Motor neuron (in vitro differentiated cells): ENCODE measurements at regions not wholly inside any gene's neighbourhood (a gene's known extent, or its start where the extent isn't known, plus 50 kb on each side); places are given as distances from the start of the nearest gene placed in this dataset.

Experiments used
- ATAC-seq, 8 experiments: fragments of 200-7000 bp; cut with Tn5 transposase; replicated peaks in 6 of 8; 2 replicates each; pipeline ENCODE4 v1.8.0; 2021; ENCODE audit warnings: mild to moderate bottlenecking in 8 of 8, moderate library complexity in 8 of 8
- H3K27ac ChIP-seq, 2 donors: fragments of 250-450 bp; sonication (Bioruptor Pico); 2 replicates each; pipeline ENCODE4 v1.9.0; 2021; ENCODE audit warnings: antibody characterized with exemption in 2 of 2, mild to moderate bottlenecking in 2 of 2, moderate library complexity in 1 of 2
- H3K4me1 ChIP-seq, 2 donors: fragments of 250-450 bp; sonication (Bioruptor Pico); replicated peaks in 1 of 2; 2 replicates each; pipeline ENCODE4 v1.6.1; 2021; ENCODE audit warnings: antibody characterized with exemption in 2 of 2, mild to moderate bottlenecking in 2 of 2, moderate library complexity in 1 of 2
- H3K4me3 ChIP-seq, 5 donors: fragments of 250-450 bp; sonication (Bioruptor Pico); 2 replicates each; pipeline ENCODE4 v1.9.0; 2021; ENCODE audit warnings: antibody characterized with exemption in 5 of 5, mild to moderate bottlenecking in 5 of 5, moderate library complexity in 4 of 5
- WGBS, 10 experiments: fragments of 450-650 bp; shearing (Covaris generic); methylation state at CpG; one replicate each; pipeline ENCODE4 v1.0.0; 2022; 5-methylcytosine and 5-hydroxymethylcytosine counted together
- in situ Hi-C, 9 experiments: fragments of 400-800 bp; cut with MboI; loops; one replicate each; pipeline ENCODE4 v1.15.0; 2021; ENCODE audit warnings: low sequenced_read_pairs in 9 of 9, low pct_unique_long_range_greater_than_20kb in 2 of 9; ENCODE audit not compliant: unreplicated experiment in 9 of 9

DNA sequence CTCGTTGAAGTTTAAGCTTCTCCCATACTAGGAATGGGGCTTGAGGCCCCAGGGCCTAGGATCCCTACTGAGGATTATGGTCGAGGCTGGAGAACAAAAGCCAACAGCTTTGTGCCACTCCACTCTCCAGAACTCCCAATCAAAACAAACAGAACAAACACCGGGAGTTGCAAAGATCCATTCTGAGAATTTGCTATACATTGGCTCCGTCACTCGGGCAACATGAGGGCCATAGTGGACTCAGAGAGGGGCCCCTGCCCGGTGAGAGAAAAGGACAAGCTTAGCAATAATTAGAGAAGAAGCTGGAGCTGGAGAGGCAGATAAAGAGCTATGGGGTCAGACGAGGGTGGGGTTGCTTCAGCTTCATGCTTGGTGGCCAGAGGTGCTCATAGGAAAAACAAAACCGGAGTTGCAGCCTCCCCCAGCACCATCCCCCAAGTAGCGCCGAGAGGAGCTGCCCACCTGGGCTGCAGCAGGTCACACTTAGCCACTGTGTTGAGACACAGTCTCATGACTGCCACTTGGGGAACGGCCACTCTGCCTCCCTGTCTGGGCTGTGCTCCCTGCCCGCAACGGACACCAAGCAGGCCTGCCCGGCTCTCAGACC, 142.3 kb upstream of the HAAO start:
- 30 to 100% (median 80%) methylated on average over 1 to 7 of the region's 14 CpGs; no CpG with 5 or more reads in 2 of the 10 experiments for WGBS, 10 experiments
- peak in 3 of 8 experiments; percentile 26 to 65 (median 38) for ATAC-seq
- peaks cover 15 to 31% of the 10 kb centered on the region in 2 donors for H3K4me1 ChIP-seq
- in situ Hi-C loops = loop anchor here in 3 of 9 experiments (25.0 kb wide), 3 partner anchors 97 to 553 kb away; partner anchors contain the start of gene ZFP36L2 (in 1 of the 3)
- no peak overlapping the region for H3K4me3 ChIP-seq
- no peak overlapping the region for H3K27ac ChIP-seq

DNA sequence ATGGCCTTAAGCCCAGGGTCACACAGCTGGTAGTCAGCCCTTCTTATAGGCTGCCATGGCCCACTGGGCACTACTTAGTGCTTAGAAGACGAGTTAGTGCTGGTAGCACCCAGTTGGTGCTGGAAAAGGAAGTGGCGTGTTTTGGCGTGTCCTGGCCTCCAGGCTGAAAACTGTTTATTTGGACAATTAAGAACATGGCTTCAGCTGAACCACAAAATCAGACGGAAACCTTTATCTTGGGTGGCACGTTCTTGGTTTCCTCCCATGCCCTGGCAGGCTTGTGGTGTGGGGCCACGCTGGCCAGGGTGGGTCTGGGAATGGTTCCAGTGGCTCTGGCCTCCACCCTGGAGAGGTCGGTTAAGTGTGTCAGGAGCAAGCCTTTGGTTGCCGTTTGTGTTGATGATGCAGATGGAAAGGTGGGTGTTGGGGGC, 141.5 kb upstream of the HAAO start:
- Histone ChIP-seq H3K4me3 (no peak overlapping the region), H3K4me1 (peaks cover 20 to 40% of the 10 kb centered on the region in 2 donors), H3K27ac (no peak overlapping the region)
- 0 to 100% (median 100%) methylated on average over 1 to 4 of the region's 8 CpGs; no CpG with 5 or more reads in 4 of the 10 experiments for WGBS, 10 experiments
- in situ Hi-C loops = loop anchor here in 3 of 9 experiments (25.0 kb wide), 3 partner anchors 97 to 553 kb away; partner anchors contain the start of gene ZFP36L2 (in 1 of the 3)
- ATAC-seq = no peak

DNA sequence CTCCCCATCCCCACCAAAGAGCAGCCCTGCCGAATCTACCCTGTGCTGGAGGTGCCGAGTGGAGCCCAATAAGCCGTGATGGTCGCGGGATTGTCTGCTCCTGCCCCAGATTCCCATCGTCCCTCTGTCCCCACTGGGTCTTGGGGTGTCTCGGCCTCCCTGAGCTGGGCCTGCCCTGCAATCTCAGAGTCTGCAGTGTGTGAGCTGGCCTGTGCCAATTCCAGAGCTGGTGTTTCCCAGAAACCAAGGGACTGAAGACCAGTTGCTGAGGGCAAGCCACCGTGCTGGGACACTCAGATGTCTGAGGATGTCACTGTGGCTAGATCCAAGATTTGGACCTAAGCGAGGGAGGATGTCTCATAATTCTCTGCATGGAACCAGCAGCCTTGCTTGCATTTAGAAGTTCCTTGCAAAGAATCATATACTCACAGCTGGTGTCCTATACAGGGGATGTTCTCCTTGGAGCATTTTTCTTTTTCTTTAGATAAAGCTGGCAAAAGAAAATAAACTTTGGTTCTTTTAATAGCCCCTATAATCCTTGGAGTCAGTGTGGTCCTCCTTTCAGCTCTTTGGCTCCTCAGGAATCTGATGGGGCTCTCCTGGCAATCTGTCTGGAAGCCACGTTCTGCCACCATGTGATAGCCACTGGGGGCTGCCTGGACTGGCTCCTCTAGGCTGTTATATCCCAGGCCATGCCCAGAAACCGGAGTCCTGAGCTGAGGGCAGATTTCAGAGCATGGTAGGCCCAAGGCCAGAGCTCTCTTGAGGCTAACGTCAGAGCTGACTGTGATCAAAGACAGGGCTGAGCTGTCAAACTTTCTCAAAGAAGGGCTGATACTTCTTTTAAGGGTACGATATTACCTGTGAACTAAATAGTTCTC, 140.1 kb upstream of the HAAO start:
- 38 to 100% (median 81%) methylated on average over 1 to 6 of the region's 13 CpGs; no CpG with 5 or more reads in 1 of the 10 experiments for WGBS, 10 experiments
- H3K4me1 ChIP-seq = peaks cover 33 to 53% of the 10 kb centered on the region in 2 donors
- no peak for ATAC-seq
- H3K27ac ChIP-seq = no peak overlapping the region
- in situ Hi-C loops = loop anchor here in 3 of 9 experiments (25.0 kb wide), 3 partner anchors 95 to 555 kb away; partner anchors contain the start of gene ZFP36L2 (in 1 of the 3)
- H3K4me3 ChIP-seq = no peak overlapping the region

DNA sequence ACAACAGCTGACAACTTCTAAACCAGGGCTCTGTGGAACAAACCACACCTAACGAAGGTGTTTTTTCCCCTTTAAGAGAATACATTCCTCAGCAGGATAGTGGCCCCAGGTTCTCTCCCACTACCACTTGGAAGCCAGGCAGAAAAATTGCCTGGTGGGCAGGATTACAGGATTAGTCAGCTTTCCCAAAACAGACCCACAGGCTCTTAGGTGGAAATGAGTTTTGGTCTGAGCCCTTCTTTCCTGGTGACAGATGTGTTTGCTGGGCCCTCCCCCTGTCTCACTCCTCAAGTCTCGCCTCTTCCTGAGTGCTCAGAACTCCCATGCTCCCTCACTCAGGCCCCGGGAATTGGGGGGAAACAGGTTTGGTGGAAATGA, 139.4 kb upstream of the HAAO start:
- ATAC-seq = peak in 1 of 8 experiments; percentile 47
- Histone ChIP-seq H3K4me3 (no peak overlapping the region), H3K4me1 (peaks cover 41 to 57% of the 10 kb centered on the region in 2 donors), H3K27ac (no peak overlapping the region)
- 80 to 100% (median 100%) methylated on average over 1 to 2 of the region's 3 CpGs; no CpG with 5 or more reads in 5 of the 10 experiments for WGBS, 10 experiments
- in situ Hi-C loops = loop anchor here in 3 of 9 experiments (25.0 kb wide), 3 partner anchors 95 to 555 kb away; partner anchors contain the start of gene ZFP36L2 (in 1 of the 3)

DNA sequence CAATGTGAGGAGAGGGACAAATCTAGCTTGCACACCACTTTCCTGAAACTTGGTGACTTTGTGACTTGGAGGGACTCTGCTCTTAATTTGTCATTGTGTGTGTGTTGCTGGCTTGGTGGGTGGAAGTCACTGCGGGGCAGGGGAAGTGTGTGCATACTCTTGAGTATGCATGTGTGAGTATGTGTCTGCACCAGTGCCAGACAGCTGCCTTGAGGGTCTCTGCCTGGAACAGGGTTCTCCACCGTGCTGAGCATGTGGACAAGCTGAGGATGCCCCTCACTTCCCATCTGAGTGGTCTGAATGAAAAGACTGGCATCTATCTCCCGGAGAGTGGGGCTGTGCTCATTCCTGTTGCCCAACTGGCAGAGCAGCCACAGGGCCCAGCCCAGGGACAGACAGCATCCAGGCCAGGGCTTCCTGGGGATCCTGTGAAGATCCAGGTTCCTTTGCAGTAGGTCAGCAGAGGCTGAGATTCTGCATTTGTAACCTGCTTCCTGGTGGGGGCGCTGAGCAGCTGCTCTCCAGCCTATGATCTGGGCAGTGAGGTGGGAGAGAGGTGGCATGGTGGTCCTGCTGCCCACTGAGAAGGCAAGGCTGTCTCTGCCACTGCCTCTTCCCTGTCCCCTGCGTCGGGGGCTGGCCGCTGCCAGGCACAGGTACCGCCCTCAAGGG, 138.9 kb upstream of the HAAO start:
- 17 to 100% (median 80%) methylated on average over 1 to 7 of the region's 8 CpGs; no CpG with 5 or more reads in 4 of the 10 experiments for WGBS, 10 experiments
- Histone ChIP-seq H3K4me3 (no peak overlapping the region), H3K4me1 (peaks cover 44 to 57% of the 10 kb centered on the region in 2 donors), H3K27ac (no peak overlapping the region)
- in situ Hi-C loops = loop anchor here in 3 of 9 experiments (25.0 kb wide), 3 partner anchors 94 to 556 kb away; partner anchors contain the start of gene ZFP36L2 (in 1 of the 3)
- ATAC-seq = peak in 3 of 8 experiments; percentile 31 to 53 (median 40)

DNA sequence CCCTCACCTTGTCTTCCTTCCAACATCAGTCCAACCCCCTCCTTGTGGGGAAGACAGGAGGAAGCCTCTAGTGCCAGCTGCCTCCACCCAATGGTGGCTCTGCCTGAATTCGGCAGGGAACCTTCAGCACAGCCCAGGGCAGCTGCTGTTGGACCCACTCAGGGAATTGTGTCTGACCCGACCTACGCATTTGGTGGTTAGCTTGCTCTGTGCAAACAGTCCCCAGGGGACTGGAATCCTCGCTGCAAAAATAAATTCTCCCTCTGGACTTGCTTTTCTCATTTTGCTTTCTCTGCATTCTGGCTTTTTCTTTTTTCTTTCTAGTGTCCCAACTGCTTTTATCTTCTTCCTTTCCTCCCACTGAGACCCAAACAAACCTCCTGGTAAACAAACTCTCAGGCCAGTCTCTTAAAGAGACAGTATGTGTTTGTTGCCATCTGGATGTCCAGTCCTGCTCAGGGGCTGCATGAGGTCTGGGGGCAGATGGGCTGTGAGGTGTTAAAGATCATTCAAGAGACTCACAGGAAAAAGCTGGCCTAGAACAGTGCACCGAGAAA, 137.7 kb upstream of the HAAO start:
- 17 to 58% (median 48%) methylated on average over 1 to 4 of the region's 5 CpGs; no CpG with 5 or more reads in 4 of the 10 experiments for WGBS, 10 experiments
- in situ Hi-C loops = loop anchor here in 3 of 9 experiments (25.0 kb wide), 3 partner anchors 93 to 557 kb away; partner anchors contain the start of gene ZFP36L2 (in 1 of the 3)
- Histone ChIP-seq H3K27ac (peak overlapping the region in 1 of 2 donors; percentile 71), H3K4me1 (peaks cover 56 to 64% of the 10 kb centered on the region in 2 donors), H3K4me3 (no peak overlapping the region)
- ATAC-seq = peak in 5 of 8 experiments; percentile 13 to 45 (median 25)

DNA sequence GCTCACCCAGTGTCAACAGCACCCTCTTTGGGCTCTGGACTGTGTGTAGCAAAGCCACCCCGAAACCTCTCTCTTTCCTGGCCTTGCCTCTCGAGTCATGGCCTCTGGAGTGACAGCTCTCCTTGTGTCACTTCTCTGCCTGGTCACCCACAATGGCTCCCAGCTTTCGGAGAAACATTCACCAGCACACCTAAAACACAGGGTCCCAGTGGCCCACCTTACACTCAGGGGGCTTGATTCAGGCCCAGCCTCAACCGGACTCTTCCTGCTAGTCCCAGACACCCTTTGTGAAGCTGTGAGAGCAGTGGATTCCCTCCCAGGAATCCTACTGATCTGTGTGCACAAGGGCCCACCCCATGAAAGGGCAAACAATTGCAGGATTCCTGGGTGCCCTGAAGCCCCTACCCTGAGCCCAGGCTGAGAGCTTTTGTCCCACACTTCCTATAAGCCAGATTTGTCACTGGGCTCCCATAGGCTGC, 137.2 kb upstream of the HAAO start:
- H3K4me3 ChIP-seq = no peak overlapping the region
- peak overlapping the region in 1 of 2 donors; percentile 71 for H3K27ac ChIP-seq
- 80 to 100% (median 93%) methylated on average over 1 to 3 of the region's 4 CpGs; no CpG with 5 or more reads in 5 of the 10 experiments for WGBS, 10 experiments
- in situ Hi-C loops = loop anchor here in 3 of 9 experiments (25.0 kb wide), 3 partner anchors 92 to 558 kb away; partner anchors contain the start of gene ZFP36L2 (in 1 of the 3)
- peaks cover 58 to 64% of the 10 kb centered on the region in 2 donors for H3K4me1 ChIP-seq
- ATAC-seq = peak in 2 of 8 experiments; percentile 3

DNA sequence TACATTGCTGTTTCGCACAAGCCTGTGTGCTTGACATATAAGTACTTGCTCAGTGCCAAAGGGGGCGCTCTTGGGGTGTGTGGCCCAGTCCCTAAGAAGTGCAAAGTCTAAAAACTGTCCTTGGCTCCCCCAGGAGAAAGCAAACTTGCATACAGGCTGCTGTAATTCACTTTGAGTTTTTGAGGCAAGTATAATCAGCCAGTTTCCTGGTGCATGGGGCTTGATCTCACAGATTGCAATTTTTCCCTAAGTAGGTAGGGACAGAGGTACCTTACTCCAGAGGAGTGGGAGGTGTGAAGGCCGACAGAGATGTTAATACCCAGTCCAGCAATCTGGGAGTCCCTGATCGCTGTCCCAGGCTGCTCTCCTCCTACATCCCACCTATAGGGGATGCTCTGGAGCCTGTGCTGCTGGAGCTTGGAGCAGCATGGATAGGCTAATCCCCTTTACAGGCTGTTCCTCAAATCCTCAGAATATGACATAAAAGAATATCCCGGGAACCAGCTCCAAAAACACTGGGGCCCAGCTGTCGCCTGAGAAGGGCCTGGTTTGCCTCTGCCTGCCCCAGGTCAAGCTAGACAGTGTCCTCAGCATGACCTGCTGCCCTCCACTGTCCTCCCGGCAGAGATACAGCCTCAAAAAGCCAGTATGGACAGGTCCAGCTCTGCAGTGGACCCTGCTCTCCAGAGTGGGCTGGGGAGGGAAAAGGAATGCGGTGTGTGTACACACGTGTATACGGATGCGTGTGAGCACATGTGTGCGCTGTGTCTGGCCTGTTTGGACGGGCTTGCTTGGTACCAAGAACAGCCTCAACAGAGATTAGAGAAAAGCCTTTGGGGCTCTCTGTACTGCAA, 136.5 kb upstream of the HAAO start:
- H3K4me3 ChIP-seq = no peak overlapping the region
- ATAC-seq = peak in 6 of 8 experiments; percentile 7 to 45 (median 30)
- WGBS, 10 experiments = 66 to 75% (median 71%) methylated on average over 4 to 7 of the region's 13 CpGs; no CpG with 5 or more reads in 6 of the 10 experiments
- peaks cover 60 to 66% of the 10 kb centered on the region in 2 donors for H3K4me1 ChIP-seq
- in situ Hi-C loops = loop anchor here in 3 of 9 experiments (25.0 kb wide), 3 partner anchors 92 to 558 kb away; partner anchors contain the start of gene ZFP36L2 (in 1 of the 3)
- peak overlapping the region in 1 of 2 donors; percentile 71 for H3K27ac ChIP-seq

DNA sequence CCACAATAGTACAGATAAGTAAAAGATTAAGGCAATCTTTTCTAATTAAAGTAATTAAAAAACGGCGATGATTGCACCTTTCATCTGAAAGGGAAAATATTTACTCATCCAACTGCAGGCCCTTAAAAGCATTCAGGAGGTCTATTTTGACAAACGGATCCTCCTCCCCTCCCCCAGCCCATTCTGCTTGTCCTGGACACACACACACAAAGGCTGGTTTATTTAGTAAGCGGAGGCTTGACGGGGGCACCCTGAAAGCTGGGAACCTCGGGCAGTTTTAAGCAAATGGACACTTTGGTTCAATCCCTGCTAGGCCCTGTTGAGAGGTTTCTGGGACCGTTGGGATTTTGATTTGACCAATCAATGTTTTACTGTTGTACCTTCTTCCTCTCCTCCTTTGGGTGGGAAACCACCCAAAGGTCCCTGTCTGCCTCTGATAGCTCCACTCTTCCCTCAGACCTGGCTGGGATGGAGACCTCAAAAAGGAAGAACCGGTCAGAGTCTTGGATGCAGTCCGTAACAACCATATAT, 135.8 kb upstream of the HAAO start:
- H3K4me1 ChIP-seq = peaks cover 65 to 68% of the 10 kb centered on the region in 2 donors
- in situ Hi-C loops = loop anchor here in 3 of 9 experiments (25.0 kb wide), 3 partner anchors 91 to 559 kb away; partner anchors contain the start of gene ZFP36L2 (in 1 of the 3)
- ATAC-seq = no peak
- WGBS, 10 experiments = 24 to 70% (median 54%) methylated on average over 2 to 8 of the region's 9 CpGs; no CpG with 5 or more reads in 3 of the 10 experiments
- H3K27ac ChIP-seq = peak overlapping the region in 1 of 2 donors; percentile 71
- no peak overlapping the region for H3K4me3 ChIP-seq

DNA sequence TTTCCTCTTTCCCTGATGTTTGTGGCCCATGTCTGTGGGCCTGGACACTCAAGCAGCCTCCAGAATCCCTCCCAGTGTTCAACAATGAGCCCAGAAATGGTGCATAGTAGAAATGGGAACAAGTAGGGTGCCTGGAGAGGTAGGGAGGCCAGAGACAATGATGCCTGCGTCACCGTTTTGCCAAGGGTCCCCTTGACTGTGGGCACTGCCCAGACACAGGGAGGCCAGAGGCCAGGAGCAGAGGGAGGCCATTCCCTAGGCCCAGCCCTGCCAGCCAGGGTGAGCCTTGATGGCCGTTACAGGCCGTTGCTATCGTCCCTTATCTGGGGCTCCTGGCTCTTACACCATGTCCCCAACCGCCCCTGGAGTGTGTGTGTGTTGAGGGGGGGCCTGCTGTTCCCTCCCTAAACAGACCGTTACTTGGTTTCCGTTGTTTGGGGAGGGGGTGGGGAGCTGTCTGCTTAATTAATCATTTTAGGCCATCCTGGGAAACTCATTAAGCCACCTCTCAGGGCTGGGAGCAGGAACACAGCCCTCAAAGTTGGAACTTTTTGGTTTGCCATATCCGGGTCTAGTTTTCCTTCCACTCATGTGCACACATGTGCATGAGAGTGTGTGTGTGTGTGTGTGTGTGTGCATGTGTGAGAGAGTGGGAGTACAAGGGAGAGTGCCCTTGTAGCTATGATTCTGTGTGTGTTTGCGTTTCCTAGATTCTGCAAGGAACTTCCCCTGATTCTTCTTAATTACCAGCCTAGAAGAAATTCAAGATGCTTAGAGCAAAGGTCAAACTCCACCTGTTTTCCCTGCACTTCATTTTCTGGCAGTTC, 135.2 kb upstream of the HAAO start:
- no peak overlapping the region for H3K4me3 ChIP-seq
- in situ Hi-C loops = loop anchor here in 3 of 9 experiments (25.0 kb wide), 3 partner anchors 90 to 560 kb away; partner anchors contain the start of gene ZFP36L2 (in 1 of the 3)
- peak in 1 of 8 experiments; percentile 14 for ATAC-seq
- H3K27ac ChIP-seq = peak overlapping the region in 1 of 2 donors; percentile 23
- peaks cover 65 to 68% of the 10 kb centered on the region in 2 donors for H3K4me1 ChIP-seq
- WGBS, 10 experiments = 20 to 83% (median 45%) methylated on average over 1 to 6 of the region's 10 CpGs; no CpG with 5 or more reads in 4 of the 10 experiments
